AG10803 (cell line): ENCODE measurements at regions not wholly inside any gene's neighbourhood (a gene's known extent, or its start where the extent isn't known, plus 50 kb on each side); places are given as distances from the start of the nearest gene placed in this dataset.

ENCODE experiments used
- DNase-seq: peaks from one replicate; pipeline ENCODE4 v3.0.0; 2010; ENCODE audit warnings: low read depth
- H3K4me3 ChIP-seq: 2 replicates; pipeline ENCODE4 v1.5.1; 2011; ENCODE audit warnings: mild to moderate bottlenecking, low read length, control low read depth
- TF ChIP-seq, protein P1 (sequence below): conservative IDR thresholded peaks from 2 replicates; pipeline ENCODE4 v1.5.1; 2011; ENCODE audit warnings: mild to moderate bottlenecking, low read length, control low read depth, inconsistent platforms

DNA sequence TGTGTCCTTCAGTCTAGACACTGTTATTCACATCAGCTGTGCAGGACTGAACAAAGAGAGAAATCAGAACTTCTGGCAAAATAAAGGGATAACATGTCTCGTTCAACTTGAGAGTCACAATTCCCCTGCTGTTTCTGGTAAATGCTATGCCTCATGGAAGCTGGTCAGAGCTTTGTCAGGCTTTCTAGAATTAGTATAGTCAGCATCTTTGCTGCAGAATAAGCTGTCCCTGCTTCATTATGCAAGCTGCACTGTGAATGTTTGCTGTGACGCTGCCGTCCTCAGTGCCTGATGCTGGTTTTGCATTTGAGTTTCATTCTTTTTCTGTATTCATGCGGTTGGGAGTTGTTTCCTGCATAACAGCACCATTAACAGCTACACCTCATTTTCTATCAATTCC, 96.4 kb upstream of the KCNJ6 start:
- H3K4me3 ChIP-seq = no peak overlapping the region
- TF ChIP-seq, protein P1, sequence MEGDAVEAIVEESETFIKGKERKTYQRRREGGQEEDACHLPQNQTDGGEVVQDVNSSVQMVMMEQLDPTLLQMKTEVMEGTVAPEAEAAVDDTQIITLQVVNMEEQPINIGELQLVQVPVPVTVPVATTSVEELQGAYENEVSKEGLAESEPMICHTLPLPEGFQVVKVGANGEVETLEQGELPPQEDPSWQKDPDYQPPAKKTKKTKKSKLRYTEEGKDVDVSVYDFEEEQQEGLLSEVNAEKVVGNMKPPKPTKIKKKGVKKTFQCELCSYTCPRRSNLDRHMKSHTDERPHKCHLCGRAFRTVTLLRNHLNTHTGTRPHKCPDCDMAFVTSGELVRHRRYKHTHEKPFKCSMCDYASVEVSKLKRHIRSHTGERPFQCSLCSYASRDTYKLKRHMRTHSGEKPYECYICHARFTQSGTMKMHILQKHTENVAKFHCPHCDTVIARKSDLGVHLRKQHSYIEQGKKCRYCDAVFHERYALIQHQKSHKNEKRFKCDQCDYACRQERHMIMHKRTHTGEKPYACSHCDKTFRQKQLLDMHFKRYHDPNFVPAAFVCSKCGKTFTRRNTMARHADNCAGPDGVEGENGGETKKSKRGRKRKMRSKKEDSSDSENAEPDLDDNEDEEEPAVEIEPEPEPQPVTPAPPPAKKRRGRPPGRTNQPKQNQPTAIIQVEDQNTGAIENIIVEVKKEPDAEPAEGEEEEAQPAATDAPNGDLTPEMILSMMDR = no peak
- no peak for DNase-seq

DNA sequence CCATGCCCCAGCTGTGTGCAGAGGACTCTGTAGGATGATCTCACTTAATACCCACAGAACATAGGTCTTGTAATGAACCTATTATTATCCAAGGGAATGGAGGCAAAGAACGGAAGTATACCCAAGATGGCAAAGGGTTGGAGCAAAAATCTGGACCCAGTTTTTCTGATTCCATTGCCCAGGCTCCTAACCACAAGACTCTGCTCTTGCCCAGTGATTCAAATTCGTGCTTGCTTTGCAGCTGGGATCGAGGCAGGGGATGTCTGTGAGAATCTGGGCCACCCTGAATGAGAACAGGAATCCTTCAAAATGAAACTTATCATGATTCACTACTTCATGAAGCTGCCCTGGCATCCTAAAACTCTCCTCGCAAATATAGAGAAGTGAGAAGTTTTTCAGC, 97.5 kb upstream of the KCNJ6 start:
- H3K4me3 ChIP-seq = no peak overlapping the region
- no peak for DNase-seq
- TF ChIP-seq, protein P1 = no peak

GRCh38 chr21:38014298-38014697, 98.0 kb upstream of the KCNJ6 start:
- DNase-seq = no peak
- no peak overlapping the region for H3K4me3 ChIP-seq
- TF ChIP-seq, protein P1 = no peak

GRCh38 chr21:38027901-38028498, 111.7 kb upstream of the KCNJ6 start:
- H3K4me3 ChIP-seq = no peak overlapping the region
- TF ChIP-seq, protein P1 = no peak
- peak; percentile 26 for DNase-seq

DNA sequence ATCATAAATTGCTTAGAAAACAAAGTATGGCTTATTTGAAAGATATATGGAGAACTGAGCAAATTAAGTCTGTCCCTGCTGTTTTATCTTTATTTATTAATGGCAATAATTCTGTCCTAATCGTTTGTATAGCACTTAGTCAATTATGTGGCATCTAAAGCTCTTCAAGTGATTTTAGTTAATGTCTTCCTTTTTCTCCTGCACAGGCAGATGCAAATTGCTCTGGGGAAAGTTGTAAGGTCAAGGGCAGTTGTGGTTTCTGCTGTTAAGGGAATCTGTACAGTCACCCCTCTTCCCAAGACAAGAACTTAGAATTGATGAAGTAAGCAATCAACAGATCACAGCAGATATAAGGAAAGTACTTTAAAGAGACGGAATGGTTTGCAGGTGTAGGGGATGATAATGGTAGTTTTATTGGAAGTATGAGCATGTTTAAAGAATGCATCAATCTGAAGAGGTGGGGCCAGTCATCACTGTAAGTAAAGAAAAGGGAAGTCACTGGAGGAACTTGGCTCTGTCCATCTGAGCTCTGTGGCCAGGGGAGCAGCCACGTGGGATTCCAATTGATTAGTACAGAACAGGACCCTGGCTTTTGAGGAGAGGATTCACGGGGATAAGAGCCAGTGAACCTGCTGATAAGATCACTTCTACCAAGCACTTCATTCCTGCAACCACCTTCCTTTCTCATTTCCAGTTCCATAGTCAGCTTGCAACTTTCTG, 116.0 kb upstream of the KCNJ6 start:
- TF ChIP-seq, protein P1 = no peak
- DNase-seq = no peak
- H3K4me3 ChIP-seq = no peak overlapping the region

DNA sequence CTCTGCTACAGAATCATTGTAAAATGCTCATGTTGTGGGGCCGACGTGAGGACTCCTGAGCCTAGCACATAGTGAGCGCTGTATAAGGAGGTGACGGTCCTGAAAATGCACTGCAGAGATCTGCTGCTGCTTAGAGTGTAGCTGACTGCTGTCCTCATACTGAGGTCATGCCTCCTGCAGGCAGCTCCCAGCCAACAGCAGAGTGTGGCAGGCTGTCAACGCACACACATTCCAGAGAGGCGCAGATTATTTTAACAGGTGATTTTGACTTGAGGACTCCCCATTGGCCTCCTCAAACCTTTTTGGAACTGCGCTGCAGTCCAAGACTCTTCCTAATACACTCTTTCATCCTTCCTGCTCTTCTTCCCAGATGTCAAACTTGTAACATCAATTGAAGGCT, 119.8 kb upstream of the KCNJ6 start:
- no peak for DNase-seq
- TF ChIP-seq, protein P1 = no peak
- no peak overlapping the region for H3K4me3 ChIP-seq

DNA sequence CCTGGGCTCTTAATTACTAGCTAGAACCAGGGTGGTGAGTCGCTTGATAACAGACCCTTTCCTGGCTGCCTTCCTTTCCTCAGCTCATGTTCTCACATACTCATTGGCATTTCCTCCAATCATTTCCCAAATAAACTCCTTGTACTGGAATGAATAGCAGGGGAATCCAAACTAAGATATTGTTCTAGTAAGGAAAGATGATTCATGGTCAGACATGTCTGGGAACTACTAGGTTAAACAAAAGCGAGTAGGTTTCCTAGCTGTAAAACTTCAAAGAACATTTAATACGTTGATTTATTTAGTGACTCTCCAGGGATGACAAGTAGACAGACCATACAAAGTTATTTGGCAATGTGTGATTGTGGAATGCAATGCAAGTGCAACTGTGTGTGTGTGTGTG, 121.2 kb upstream of the KCNJ6 start:
- TF ChIP-seq, protein P1 = no peak
- DNase-seq = peak; percentile 3

More for the DNA sequence above, 121.2 kb upstream of the KCNJ6 start:
- H3K4me3 ChIP-seq = no peak overlapping the region
